HCT116 (cell line): ENCODE measurements at regions not wholly inside any gene's neighbourhood (a gene's known extent, or its start where the extent isn't known, plus 50 kb on each side); places are given as distances from the start of the nearest gene placed in this dataset.

Experiments
- ATAC-seq: fragments of 200-7000 bp; cut with Tn5 transposase; 2 replicates; pipeline ENCODE4 v1.9.1; 2020; ENCODE audit warnings: mild to moderate bottlenecking, moderate library complexity
- BruUV-seq: library from RNA; stranded (reverse); fragments of 400-500 nt; replicated peaks from 2 replicates; lab custom pipeline; 2021; lab: Mats Ljungman, UMichigan
- CTCF ChIA-PET: fragments of 300-600 bp; sonication (Branson Sonifier 250); formaldehyde crosslinking; loops from one replicate; lab custom pipeline; 2021; ENCODE audit warnings: antibody characterized with exemption; lab: Charles Lee
- POLR2A ChIA-PET: fragments of 300-600, 350-600 bp; sonication (Branson Sonifier 250); formaldehyde crosslinking; loops from one replicate; lab custom pipeline; 2021; ENCODE audit warnings: antibody characterized with exemption; lab: Charles Lee
- RAD21 ChIA-PET, 2 experiments: fragments of 300-600 bp; sonication (Branson Sonifier 250); formaldehyde crosslinking; loops; one replicate each; lab custom pipeline; 2023; ENCODE audit warnings: low total read pairs in 2 of 2; ENCODE audit not compliant: uncharacterized antibody in 2 of 2, unreplicated experiment in 2 of 2, low non-redundant PET in 1 of 2; lab: Charles Lee
- DNase-seq: peaks from one replicate; pipeline ENCODE4 v3.0.0-alpha.2; 2010; ENCODE audit warnings: low read depth, low spot score
- H2AFZ ChIP-seq: fragments of 200-600 bp; shearing (Covaris generic), sonication (generic); 2 replicates; pipeline ENCODE4 v1.6.1; 2017; ENCODE audit warnings: low read depth, mixed run types, mixed read lengths, antibody characterized with exemption, low read length; ENCODE audit not compliant: poor library complexity, severe bottlenecking
- H3K27ac ChIP-seq: 2 replicates; pipeline ENCODE4 v1.5.1; 2012; ENCODE audit warnings: low read depth, low read length
- H3K27me3 ChIP-seq: fragments of 200-600 bp; sonication (generic); 2 replicates; pipeline ENCODE4 v1.6.1; 2016; ENCODE audit warnings: mixed run types, low read length, mixed read lengths; ENCODE audit not compliant: insufficient read depth
- H3K36me3 ChIP-seq, 2 experiments: fragments of 200-500 bp in 1 of 2; fragments of 200-600 bp in 1 of 2; sonication (Bioruptor generic) in 1 of 2; sonication (generic) in 1 of 2; 2 replicates each; pipeline versions ENCODE4 v1.5.1 to v1.6.1; 2014 to 2016; ENCODE audit warnings: low read length in 2 of 2, inconsistent platforms in 1 of 2, mixed read lengths in 1 of 2, mixed run types in 1 of 2; ENCODE audit not compliant: insufficient read depth in 2 of 2, control insufficient read depth in 1 of 2
- H3K4me1 ChIP-seq, 2 experiments: fragments of 200-600 bp in 1 of 2; sonication (generic) in 1 of 2; 2 replicates each; pipeline versions ENCODE4 v1.5.1 to v1.6.1; 2012 to 2017; ENCODE audit warnings: low read length in 2 of 2, inconsistent platforms in 1 of 2, mild to moderate bottlenecking in 1 of 2, mixed read lengths in 1 of 2, mixed run types in 1 of 2, moderate library complexity in 1 of 2; ENCODE audit not compliant: insufficient read depth in 2 of 2, control insufficient read depth in 1 of 2
- H3K4me2 ChIP-seq: fragments of 200-600 bp; sonication (generic); 2 replicates; pipeline ENCODE4 v1.6.1; 2017; ENCODE audit warnings: mixed run types, low read length, mixed read lengths
- H3K4me3 ChIP-seq, 2 experiments: fragments of 200-600 bp in 1 of 2; sonication (generic) in 1 of 2; replicated peaks in 1 of 2; 2 replicates each; pipeline ENCODE4 v1.5.1; 2011 to 2016; ENCODE audit warnings: low read length in 2 of 2, control low read depth in 1 of 2, low read depth in 1 of 2, mild to moderate bottlenecking in 1 of 2, mixed read lengths in 1 of 2, mixed run types in 1 of 2
- H3K79me2 ChIP-seq: fragments of 200-600 bp; sonication (generic); 2 replicates; pipeline ENCODE4 v1.6.1; 2017; ENCODE audit warnings: mild to moderate bottlenecking, mixed run types, low read length, moderate library complexity, mixed read lengths; ENCODE audit not compliant: insufficient read depth
- H3K9ac ChIP-seq: fragments of 200-600 bp; sonication (generic); 2 replicates; pipeline ENCODE4 v1.6.1; 2016; ENCODE audit warnings: low read length, mixed read lengths
- H3K9me2 ChIP-seq: fragments of 200-600 bp; sonication (generic), shearing (Covaris generic); 2 replicates; pipeline ENCODE4 v1.6.1; 2017; ENCODE audit warnings: mixed run types, mild to moderate bottlenecking, moderate library complexity; ENCODE audit not compliant: insufficient read depth
- H3K9me3 ChIP-seq, 2 experiments: fragments of 200-500 bp in 1 of 2; fragments of 200-600 bp in 1 of 2; sonication (Bioruptor generic) in 1 of 2; sonication (generic) in 1 of 2; 2 replicates each; pipeline ENCODE4 v1.6.1; 2014 to 2017; ENCODE audit warnings: low read length in 2 of 2, mixed read lengths in 2 of 2, inconsistent platforms in 1 of 2, low read depth in 1 of 2, mild to moderate bottlenecking in 1 of 2, mixed run types in 1 of 2, moderate library complexity in 1 of 2; ENCODE audit not compliant: control insufficient read depth in 1 of 2, insufficient read depth in 1 of 2
- H4K20me1 ChIP-seq: fragments of 200-600 bp; sonication (generic), shearing (Covaris generic); 2 replicates; pipeline ENCODE4 v1.6.1; 2017; ENCODE audit warnings: mixed run types, mild to moderate bottlenecking, moderate library complexity; ENCODE audit not compliant: insufficient read depth
- ATF3 ChIP-seq: IDR thresholded peaks from 2 replicates; pipeline ENCODE4 v1.6.1; 2012
- EGR1 ChIP-seq: IDR thresholded peaks from 2 replicates; pipeline ENCODE4 v1.6.1; 2012; ENCODE audit warnings: low read depth
- EZH2 ChIP-seq: fragments of 200-600 bp; sonication (generic); IDR thresholded peaks from 2 replicates; pipeline ENCODE4 v1.6.1; 2017; ENCODE audit warnings: antibody characterized with exemption, mixed run types
- EZH2phosphoT487 ChIP-seq: fragments of 200-600 bp; IDR thresholded peaks from 2 replicates; pipeline ENCODE4 v1.6.1; 2018; ENCODE audit warnings: antibody characterized with exemption, borderline replicate concordance
- FOSL1 ChIP-seq: IDR thresholded peaks from 2 replicates; pipeline ENCODE4 v1.6.1; 2012; ENCODE audit warnings: low read depth
- JUND ChIP-seq: IDR thresholded peaks from 2 replicates; pipeline ENCODE4 v1.6.1; 2012
- SIN3A ChIP-seq: IDR thresholded peaks from 2 replicates; pipeline ENCODE4 v1.6.1; 2012; ENCODE audit warnings: low read depth
- SRF ChIP-seq: IDR thresholded peaks from 2 replicates; pipeline ENCODE4 v1.6.1; 2012; ENCODE audit warnings: low read depth
- YY1 ChIP-seq: IDR thresholded peaks from 2 replicates; pipeline ENCODE4 v1.6.1; 2011; ENCODE audit warnings: low read length, low read depth, moderate library complexity, mild to moderate bottlenecking; ENCODE audit not compliant: insufficient replicate concordance; ENCODE audit errors: extremely low read depth
- ZFX ChIP-seq: fragments of 450-650 bp; IDR thresholded peaks from 2 replicates; pipeline ENCODE4 v1.6.1; 2017
- intact Hi-C: fragments of 100-400 bp; cut with micrococcal nuclease; formaldehyde crosslinking; loops from 2 replicates; pipeline ENCODE4 v1.10.0; 2022
- TF ChIP-seq, protein P1 (sequence below): IDR thresholded peaks from 2 replicates; pipeline ENCODE4 v1.6.1; 2011; ENCODE audit warnings: mild to moderate bottlenecking, low read length, moderate library complexity; ENCODE audit not compliant: insufficient replicate concordance; ENCODE audit errors: extremely low read depth

DNA sequence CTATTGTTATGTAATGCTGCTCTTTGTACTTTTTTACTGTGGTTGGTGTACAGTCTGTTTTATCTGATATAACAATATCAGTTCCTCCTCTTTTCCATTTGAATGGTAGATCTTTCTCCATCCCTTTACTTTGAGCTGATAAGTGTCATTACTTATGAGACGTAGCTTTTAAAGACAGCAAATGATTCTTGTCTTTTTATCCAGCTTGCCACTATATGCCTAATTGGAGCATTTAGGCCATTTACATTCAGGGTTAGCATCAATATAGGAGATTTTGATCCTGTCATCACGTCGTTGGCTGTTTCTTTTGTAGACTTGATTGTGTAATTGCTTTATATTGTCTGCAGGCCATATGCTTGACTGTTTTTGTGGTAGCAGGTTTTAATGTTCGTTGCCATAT, 894.2 kb upstream of the ATXN8OS start:
- ChIA-PET POLR2A (no interaction called here), RAD21 (no interaction called here), CTCF (no interaction called here)
- no peak overlapping the region for H3K27ac ChIP-seq
- no peaks in the 10 kb centered on the region for H3K9me3 ChIP-seq
- no peaks in the 10 kb centered on the region for H3K79me2 ChIP-seq
- H3K9me2 ChIP-seq = no peaks in the 10 kb centered on the region
- no peaks in the 10 kb centered on the region for H3K27me3 ChIP-seq
- H3K4me1 ChIP-seq = no peaks in the 10 kb centered on the region
- H3K4me3 ChIP-seq = no peak overlapping the region
- H3K36me3 ChIP-seq = no peaks in the 10 kb centered on the region
- intact Hi-C loops = no loop called here
- no peak for ATAC-seq
- no TSS peak for BruUV-seq
- no peak overlapping the region for H3K9ac ChIP-seq
- no peak for TF ChIP-seq JUND
- no peak for TF ChIP-seq SRF
- TF ChIP-seq EZH2 = no peak
- no peak for TF ChIP-seq ZFX
- TF ChIP-seq EGR1 = no peak
- TF ChIP-seq EZH2phosphoT487 = no peak
- TF ChIP-seq YY1 = no peak
- TF ChIP-seq SIN3A = no peak
- no peak for TF ChIP-seq FOSL1
- H4K20me1 ChIP-seq = no peaks in the 10 kb centered on the region
- H2AFZ ChIP-seq = no peak overlapping the region
- H3K4me2 ChIP-seq = no peak overlapping the region
- DNase-seq = no peak

DNA sequence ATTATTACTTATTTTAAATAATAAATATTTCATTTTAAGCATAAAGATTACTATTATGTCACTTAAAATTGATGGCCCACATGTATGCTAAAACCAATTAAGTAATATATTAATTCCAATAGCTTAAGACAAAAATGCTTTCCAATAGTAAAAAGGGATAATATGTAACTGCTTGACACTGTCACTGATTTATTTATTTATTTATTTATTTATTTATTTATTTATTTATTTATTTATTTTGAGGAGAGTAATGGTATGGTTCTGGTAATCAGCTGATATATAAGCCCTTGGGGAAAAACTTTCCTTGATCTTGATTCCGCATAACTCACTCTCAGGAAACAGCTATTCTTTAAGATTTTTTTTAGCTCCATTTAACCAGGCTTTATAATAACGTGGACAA, 903.0 kb upstream of the ATXN8OS start:
- no TSS peak for BruUV-seq
- ATAC-seq = no peak

More for the DNA sequence above, 903.0 kb upstream of the ATXN8OS start:
- Histone ChIP-seq H3K9me3 (peaks cover 0 to 4% of the 10 kb centered on the region in 2 experiments; a peak in 1 of 4 replicates), H3K27me3 (no peaks in the 10 kb centered on the region), H3K4me3 (no peak overlapping the region), H3K27ac (no peak overlapping the region), H2AFZ (no peak overlapping the region), H3K79me2 (no peaks in the 10 kb centered on the region), H3K36me3 (no peaks in the 10 kb centered on the region), H3K4me2 (no peak overlapping the region), H3K4me1 (no peaks in the 10 kb centered on the region)
- ChIA-PET RAD21 (no interaction called here), POLR2A (no interaction called here)
- DNase-seq = no peak
- intact Hi-C loops = no loop called here
- TF ChIP-seq SIN3A (no peak), ATF3 (no peak)
- TF ChIP-seq, protein P1, sequence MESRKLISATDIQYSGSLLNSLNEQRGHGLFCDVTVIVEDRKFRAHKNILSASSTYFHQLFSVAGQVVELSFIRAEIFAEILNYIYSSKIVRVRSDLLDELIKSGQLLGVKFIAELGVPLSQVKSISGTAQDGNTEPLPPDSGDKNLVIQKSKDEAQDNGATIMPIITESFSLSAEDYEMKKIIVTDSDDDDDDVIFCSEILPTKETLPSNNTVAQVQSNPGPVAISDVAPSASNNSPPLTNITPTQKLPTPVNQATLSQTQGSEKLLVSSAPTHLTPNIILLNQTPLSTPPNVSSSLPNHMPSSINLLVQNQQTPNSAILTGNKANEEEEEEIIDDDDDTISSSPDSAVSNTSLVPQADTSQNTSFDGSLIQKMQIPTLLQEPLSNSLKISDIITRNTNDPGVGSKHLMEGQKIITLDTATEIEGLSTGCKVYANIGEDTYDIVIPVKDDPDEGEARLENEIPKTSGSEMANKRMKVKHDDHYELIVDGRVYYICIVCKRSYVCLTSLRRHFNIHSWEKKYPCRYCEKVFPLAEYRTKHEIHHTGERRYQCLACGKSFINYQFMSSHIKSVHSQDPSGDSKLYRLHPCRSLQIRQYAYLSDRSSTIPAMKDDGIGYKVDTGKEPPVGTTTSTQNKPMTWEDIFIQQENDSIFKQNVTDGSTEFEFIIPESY = no peak
- TF ChIP-seq, all 23 proteins: peak for 0
- CTCF ChIA-PET = no interaction called here
- Histone ChIP-seq H3K9me2 (no peaks in the 10 kb centered on the region), H3K9ac (no peak overlapping the region), H4K20me1 (no peaks in the 10 kb centered on the region)
